Effector memory CD8-positive, alpha-beta T cell (primary cell): ENCODE measurements at regions not wholly inside any gene's neighbourhood (a gene's known extent, or its start where the extent isn't known, plus 50 kb on each side); places are given as distances from the start of the nearest gene placed in this dataset.
"Not testable (repeated sequence)": the region's sequence is repeated elsewhere in the genome, so short reads cannot be mapped to it uniquely, and the experiment has no call there.

Experiments used
- ATAC-seq: fragments of 150-1000 bp; cut with Tn5 transposase; replicated peaks from 2 replicates; pipeline ENCODE4 v1.10.0; 2021; ENCODE audit warnings: mild to moderate bottlenecking, moderate library complexity
- DNase-seq, 3 experiments: peaks; one replicate each; pipeline ENCODE4 v3.0.0; 2021
- H3K27ac Mint-ChIP-seq, 2 donors: one replicate each; pipeline ENCODE4 v1.8.0; 2022; ENCODE audit warnings: mild to moderate bottlenecking in 2 of 2, mixed read lengths in 2 of 2, moderate library complexity in 2 of 2
- H3K27me3 Mint-ChIP-seq, 2 donors: one replicate each; pipeline ENCODE4 v1.8.0; 2022; ENCODE audit warnings: mixed read lengths in 2 of 2
- H3K36me3 Mint-ChIP-seq: one replicate; pipeline ENCODE4 v1.8.0; 2022; ENCODE audit warnings: mild to moderate bottlenecking, moderate library complexity, mixed read lengths; ENCODE audit not compliant: insufficient read depth
- H3K4me1 Mint-ChIP-seq, 2 donors: one replicate each; pipeline ENCODE4 v1.8.0; 2022; ENCODE audit warnings: low read depth in 2 of 2, mixed read lengths in 2 of 2
- H3K4me3 Mint-ChIP-seq, 2 donors: one replicate each; pipeline ENCODE4 v1.8.0; 2022; ENCODE audit warnings: mild to moderate bottlenecking in 2 of 2, mixed read lengths in 2 of 2, moderate library complexity in 2 of 2
- H3K9me3 Mint-ChIP-seq, 2 donors: one replicate each; pipeline ENCODE4 v1.8.0; 2022; ENCODE audit warnings: mixed read lengths in 2 of 2

DNA sequence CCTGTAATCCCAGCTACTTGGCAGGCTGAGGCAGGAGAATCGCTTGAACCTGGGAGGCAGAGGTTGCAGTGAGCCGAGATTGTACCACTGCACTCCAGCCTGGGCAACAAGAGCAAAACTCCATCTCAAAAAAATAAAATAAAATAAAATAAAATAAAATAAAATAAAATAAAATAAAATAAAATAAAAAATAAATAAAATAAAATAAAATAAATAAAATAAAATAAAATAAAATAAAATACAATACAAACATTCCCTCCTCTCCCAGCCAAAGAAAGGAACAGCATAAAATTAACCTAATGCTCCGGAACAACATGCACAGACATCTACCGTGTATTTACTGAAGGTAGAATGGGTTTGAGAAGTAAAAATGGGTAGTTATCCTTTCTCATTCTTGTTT lies 521.9 kb upstream of the FAM174A start:
- H3K27ac Mint-ChIP-seq, DNase-seq, H3K36me3 Mint-ChIP-seq, ATAC-seq, H3K27me3 Mint-ChIP-seq, H3K4me3 Mint-ChIP-seq, H3K9me3 Mint-ChIP-seq, H3K4me1 Mint-ChIP-seq: not testable (repeated sequence)

- H3K36me3 Mint-ChIP-seq, ATAC-seq, DNase-seq, H3K4me1 Mint-ChIP-seq, H3K27ac Mint-ChIP-seq, H3K27me3 Mint-ChIP-seq, H3K4me3 Mint-ChIP-seq: not testable (repeated sequence)
- H3K9me3 Mint-ChIP-seq, result peaks cover 6 to 13% of the 10 kb centered on the region in 2 donors
Observed at GRCh38 chr5:100011160-100011559, 524.0 kb upstream of the FAM174A start.

GRCh38 chr5:100004969-100005368 lies 530.2 kb upstream of the FAM174A start:
- no peaks in the 10 kb centered on the region for H3K4me1 Mint-ChIP-seq
- no peaks in the 10 kb centered on the region for H3K36me3 Mint-ChIP-seq
- H3K4me3 Mint-ChIP-seq, result no peak overlapping the region
- peaks cover 7 to 10% of the 10 kb centered on the region in 2 donors for H3K9me3 Mint-ChIP-seq
- DNase-seq, result no peak
- no peak for ATAC-seq
- H3K27ac Mint-ChIP-seq, result no peak overlapping the region
- no peaks in the 10 kb centered on the region for H3K27me3 Mint-ChIP-seq

GRCh38 chr5:99998319-99998718 lies 536.9 kb upstream of the FAM174A start:
- no peak for ATAC-seq
- Mint-ChIP-seq H3K4me1 (no peaks in the 10 kb centered on the region), H3K9me3 (peaks cover 7 to 11% of the 10 kb centered on the region in 2 donors), H3K4me3 (no peak overlapping the region), H3K36me3 (no peaks in the 10 kb centered on the region), H3K27ac (no peak overlapping the region), H3K27me3 (no peaks in the 10 kb centered on the region)
- DNase-seq, result no peak

DNA sequence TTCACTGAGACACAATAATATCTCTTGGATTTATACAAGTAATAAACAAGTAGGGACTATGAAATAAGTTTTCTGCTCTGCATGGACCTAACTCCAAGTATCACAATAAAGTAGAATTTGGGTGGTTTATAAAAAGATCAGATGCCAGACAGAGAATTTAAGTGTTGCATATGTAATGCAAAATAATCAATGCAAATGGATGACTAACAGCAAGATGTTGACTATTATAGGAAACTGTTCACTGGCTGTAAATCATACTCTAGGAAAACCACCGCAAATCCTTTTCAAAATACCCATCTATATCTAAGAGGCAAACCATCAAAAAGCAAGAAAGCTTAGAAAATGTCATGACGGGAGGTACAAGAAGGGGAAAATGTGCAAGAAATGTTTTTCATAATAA lies 539.8 kb upstream of the FAM174A start:
- DNase-seq (no peak), ATAC-seq (no peak)
- no peak overlapping the region for H3K27ac Mint-ChIP-seq
- no peak overlapping the region for H3K4me3 Mint-ChIP-seq
- H3K9me3 Mint-ChIP-seq, result peaks cover 2 to 11% of the 10 kb centered on the region in 2 donors
- H3K36me3 Mint-ChIP-seq, result no peaks in the 10 kb centered on the region
- H3K27me3 Mint-ChIP-seq, result no peaks in the 10 kb centered on the region
- H3K4me1 Mint-ChIP-seq, result no peaks in the 10 kb centered on the region

- ATAC-seq (no peak), DNase-seq (no peak)
- peaks cover 0 to 2% of the 10 kb centered on the region in 2 donors for H3K9me3 Mint-ChIP-seq
- H3K36me3 Mint-ChIP-seq, result no peaks in the 10 kb centered on the region
- no peak overlapping the region for H3K27ac Mint-ChIP-seq
- H3K4me1 Mint-ChIP-seq, result no peaks in the 10 kb centered on the region
- H3K4me3 Mint-ChIP-seq, result no peak overlapping the region
- H3K27me3 Mint-ChIP-seq, result no peaks in the 10 kb centered on the region
Observed at GRCh38 chr5:99973779-99974178, 561.4 kb upstream of the FAM174A start.

DNA sequence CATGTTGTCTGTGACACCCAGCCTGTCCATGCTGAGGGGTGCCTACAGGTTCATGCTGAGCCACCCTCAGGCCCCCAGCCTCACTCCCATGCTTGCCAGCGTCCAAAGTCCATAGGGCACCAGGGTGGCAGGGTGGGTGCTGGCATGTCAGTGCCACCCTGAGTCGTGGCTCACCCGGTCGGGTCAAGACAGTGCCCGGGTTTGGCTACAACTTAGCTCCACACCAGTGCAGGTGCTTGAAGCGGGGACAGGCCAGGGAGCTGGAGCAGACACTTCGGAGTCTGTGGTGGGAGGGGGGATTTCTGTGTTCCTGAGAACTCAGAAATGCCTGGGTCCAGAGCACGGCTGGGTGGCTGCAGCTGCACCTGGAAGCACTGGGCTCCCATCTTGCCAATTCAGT lies 579.2 kb upstream of the FAM174A start:
- no peak overlapping the region for H3K4me3 Mint-ChIP-seq
- H3K27me3 Mint-ChIP-seq, result no peaks in the 10 kb centered on the region
- ATAC-seq (no peak), DNase-seq (no peak)
- H3K36me3 Mint-ChIP-seq, result no peaks in the 10 kb centered on the region
- H3K9me3 Mint-ChIP-seq, result peaks cover 0 to 1% of the 10 kb centered on the region in 2 donors
- no peak overlapping the region for H3K27ac Mint-ChIP-seq
- no peaks in the 10 kb centered on the region for H3K4me1 Mint-ChIP-seq

- no peaks in the 10 kb centered on the region for H3K4me1 Mint-ChIP-seq
- ATAC-seq, result no peak
- no peaks in the 10 kb centered on the region for H3K27me3 Mint-ChIP-seq
- H3K36me3 Mint-ChIP-seq, result no peaks in the 10 kb centered on the region
- no peak overlapping the region for H3K27ac Mint-ChIP-seq
- DNase-seq, result no peak
- H3K4me3 Mint-ChIP-seq, result no peak overlapping the region
- H3K9me3 Mint-ChIP-seq, result peaks cover 0 to 1% of the 10 kb centered on the region in 2 donors
Observed at GRCh38 chr5:99955006-99955405, 580.2 kb upstream of the FAM174A start.

DNA sequence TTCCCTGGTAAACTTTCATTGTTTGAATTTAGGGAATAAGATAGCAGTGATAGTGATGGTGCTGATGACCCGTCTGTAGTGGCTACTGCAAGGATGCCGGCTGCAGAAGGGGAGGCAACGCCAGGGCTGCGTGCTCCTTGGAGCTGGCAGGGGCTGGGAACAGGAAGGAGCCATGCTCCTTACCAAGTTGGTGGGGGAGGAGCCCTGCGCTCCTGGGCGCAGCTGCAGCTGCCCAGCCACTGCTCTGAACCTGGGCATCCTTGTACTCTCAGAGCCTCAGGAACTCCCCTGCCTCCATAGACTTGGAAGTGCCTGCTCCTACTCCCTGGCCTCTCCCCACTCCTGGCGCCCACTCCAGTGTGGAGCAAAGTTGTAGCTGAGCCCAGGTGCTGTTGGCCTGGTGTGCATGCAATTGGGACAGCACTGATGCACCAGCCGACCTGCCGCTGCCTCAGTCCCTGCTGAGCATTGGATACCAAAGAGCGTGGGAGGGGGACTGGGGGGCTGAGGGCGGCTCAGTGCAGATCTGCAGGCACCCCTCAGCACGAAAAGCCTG lies 585.1 kb upstream of the FAM174A start:
- peaks cover 0 to 3% of the 10 kb centered on the region in 2 donors for H3K9me3 Mint-ChIP-seq
- H3K27ac Mint-ChIP-seq, result no peak overlapping the region
- no peaks in the 10 kb centered on the region for H3K27me3 Mint-ChIP-seq

GRCh38 chr5:99949361-99949760 lies 585.8 kb upstream of the FAM174A start:
- H3K4me3 Mint-ChIP-seq, result no peak overlapping the region
- H3K27ac Mint-ChIP-seq, result no peak overlapping the region
- H3K9me3 Mint-ChIP-seq, result peaks cover 0 to 3% of the 10 kb centered on the region in 2 donors
- H3K36me3 Mint-ChIP-seq, result no peaks in the 10 kb centered on the region
- no peak for DNase-seq
- no peaks in the 10 kb centered on the region for H3K27me3 Mint-ChIP-seq
- no peak for ATAC-seq
- H3K4me1 Mint-ChIP-seq, result no peaks in the 10 kb centered on the region

More for the DNA sequence above, 585.1 kb upstream of the FAM174A start:
- Mint-ChIP-seq H3K4me1 (no peaks in the 10 kb centered on the region), H3K36me3 (no peaks in the 10 kb centered on the region), H3K4me3 (no peak overlapping the region)
- DNase-seq, result no peak
- ATAC-seq, result no peak

DNA sequence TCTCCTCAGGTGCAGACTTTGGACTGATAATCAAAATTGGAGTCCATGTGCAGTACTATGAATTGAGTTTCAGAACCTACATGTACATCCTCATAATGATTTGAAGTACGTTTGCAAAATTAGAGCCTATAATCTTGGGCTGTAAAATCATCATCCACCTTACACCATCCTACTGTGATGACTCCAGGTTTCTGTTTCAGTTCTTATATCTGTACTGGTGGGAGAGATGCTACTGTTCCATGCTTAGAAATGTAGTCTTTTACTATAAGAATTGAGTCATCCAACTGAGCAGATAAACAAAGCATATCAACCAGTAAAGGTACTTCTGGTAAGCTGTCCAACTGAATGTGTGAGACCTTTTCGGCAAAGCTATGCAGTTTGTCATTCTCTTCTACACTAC lies 586.3 kb upstream of the FAM174A start:
- Mint-ChIP-seq H3K4me3 (no peak overlapping the region), H3K4me1 (no peaks in the 10 kb centered on the region), H3K36me3 (no peaks in the 10 kb centered on the region), H3K27me3 (no peaks in the 10 kb centered on the region), H3K9me3 (peaks cover 0 to 3% of the 10 kb centered on the region in 2 donors), H3K27ac (no peak overlapping the region)
- no peak for DNase-seq
- no peak for ATAC-seq

DNA sequence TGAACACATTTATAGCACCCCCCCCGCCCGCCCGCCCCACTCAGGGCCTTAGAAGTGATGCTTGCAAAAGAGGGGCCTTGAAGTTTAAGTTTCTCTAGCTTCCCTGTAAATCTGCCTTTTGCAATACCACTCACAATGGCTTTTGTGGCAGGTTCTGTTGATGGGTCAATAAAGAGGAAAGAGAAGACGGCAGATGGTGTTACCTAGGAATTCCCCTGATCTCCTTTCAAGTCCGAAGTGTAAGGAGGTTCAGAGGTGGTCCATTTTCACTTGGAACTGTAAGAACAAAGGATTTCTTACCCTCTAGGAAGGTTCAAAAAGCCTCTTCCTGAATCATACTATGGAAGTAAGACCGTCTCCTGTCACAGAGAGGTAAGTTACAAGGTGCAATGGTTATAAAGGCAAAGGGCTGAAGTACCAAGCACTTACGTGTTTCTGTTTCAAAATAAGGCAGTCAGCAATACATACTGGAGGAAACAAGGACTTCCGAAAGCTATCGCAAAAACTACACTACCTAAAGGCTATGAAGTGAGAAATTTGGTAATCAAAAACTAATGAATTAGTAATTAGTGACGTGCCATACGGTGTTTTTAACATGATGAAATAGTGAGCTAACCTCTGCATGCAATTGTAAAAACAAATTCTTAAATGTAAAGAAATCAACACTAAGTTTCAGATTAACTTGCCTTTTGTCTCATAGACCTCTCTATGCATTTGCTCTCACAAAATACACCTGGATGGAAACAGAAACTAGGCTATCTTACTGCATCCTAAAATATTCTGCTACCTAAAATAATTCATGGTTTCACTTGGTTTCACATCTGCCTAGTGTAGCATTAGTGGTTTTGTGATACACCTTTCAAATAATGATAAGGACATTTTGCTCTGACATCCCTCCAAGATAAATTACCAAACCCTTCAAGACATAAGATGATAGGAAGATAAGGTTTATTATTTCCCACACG lies 589.4 kb upstream of the FAM174A start:
- ATAC-seq (no peak), DNase-seq (no peak)
- Mint-ChIP-seq H3K27ac (no peak overlapping the region), H3K36me3 (no peaks in the 10 kb centered on the region), H3K27me3 (no peaks in the 10 kb centered on the region), H3K9me3 (peaks cover 0 to 2% of the 10 kb centered on the region in 2 donors), H3K4me1 (no peaks in the 10 kb centered on the region), H3K4me3 (no peak overlapping the region)

GRCh38 chr5:99940540-99940939 lies 594.6 kb upstream of the FAM174A start:
- DNase-seq, result no peak
- Mint-ChIP-seq H3K36me3 (no peaks in the 10 kb centered on the region), H3K4me3 (no peak overlapping the region), H3K4me1 (no peaks in the 10 kb centered on the region), H3K9me3 (peaks cover 0 to 2% of the 10 kb centered on the region in 2 donors), H3K27ac (no peak overlapping the region), H3K27me3 (no peaks in the 10 kb centered on the region)
- no peak for ATAC-seq

DNA sequence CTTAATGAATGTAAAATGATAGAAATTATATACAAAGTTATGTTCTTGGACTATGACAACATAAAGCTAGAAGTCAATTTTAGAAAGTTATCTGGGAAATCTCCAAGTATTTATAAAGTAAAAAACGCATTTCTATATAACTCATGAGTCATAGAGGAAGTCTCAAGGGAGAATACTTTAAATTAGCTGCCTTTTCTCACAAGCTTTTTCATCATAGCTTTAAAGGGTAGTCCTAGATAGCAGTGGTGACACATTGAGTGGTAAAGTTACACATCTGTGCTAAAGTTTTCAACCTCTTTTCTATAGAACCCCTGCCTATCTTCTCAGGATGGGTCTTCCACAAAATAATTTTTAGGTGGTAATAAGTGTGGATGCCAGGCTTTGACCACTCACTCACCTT lies 598.3 kb upstream of the FAM174A start:
- Mint-ChIP-seq H3K36me3 (no peaks in the 10 kb centered on the region), H3K4me3 (no peak overlapping the region), H3K9me3 (peaks cover 0 to 3% of the 10 kb centered on the region in 2 donors), H3K27ac (no peak overlapping the region), H3K27me3 (no peaks in the 10 kb centered on the region), H3K4me1 (no peaks in the 10 kb centered on the region)
- ATAC-seq (no peak), DNase-seq (no peak)
